ENCODE measurements at regions not wholly inside any gene's neighbourhood (a gene's known extent, or its start where the extent isn't known, plus 50 kb on each side); places are given as distances from the start of the nearest gene placed in this dataset.

GRCh38 chrX:16222151-16222550 lies 54.9 kb downstream of the MAGEB17 start:
- Histone ChIP-seq H3K27ac (no peak overlapping the region), H3K4me1 (ENCODE audit: control insufficient read depth in 1 of 2, low read depth in 2 of 2) (no peaks in the 10 kb centered on the region), H3K9me3 (no peaks in the 10 kb centered on the region), H3K4me3 (no peak overlapping the region), H3K27me3 (replicated peaks; ENCODE audit: insufficient read depth) (no peaks in the 10 kb centered on the region), H3K36me3 (no peaks in the 10 kb centered on the region)
- TF ChIP-seq CTCF (IDR thresholded peaks at IDR 0.05) = no peak
- DNase-seq (ENCODE audit: low spot score) (no peak), ATAC-seq (ENCODE audit: insufficient number of reproducible peaks, low FRiP score, low read depth) (no peak)

GRCh38 chrX:16223385-16223784 lies 56.1 kb downstream of the MAGEB17 start:
- ATAC-seq (ENCODE audit: insufficient number of reproducible peaks, low FRiP score, low read depth) (no peak), DNase-seq (ENCODE audit: low spot score) (no peak)
- H3K36me3 ChIP-seq = no peaks in the 10 kb centered on the region
- no peak overlapping the region for H3K27ac ChIP-seq
- no peak for TF ChIP-seq CTCF (IDR thresholded peaks at IDR 0.05)
- H3K4me1 ChIP-seq (ENCODE audit: control insufficient read depth in 1 of 2, low read depth in 2 of 2) = no peaks in the 10 kb centered on the region
- H3K4me3 ChIP-seq = no peak overlapping the region
- H3K27me3 ChIP-seq (replicated peaks; ENCODE audit: insufficient read depth) = no peaks in the 10 kb centered on the region
- no peaks in the 10 kb centered on the region for H3K9me3 ChIP-seq

GRCh38 chrX:16239211-16239610 lies 71.9 kb downstream of the MAGEB17 start:
- no peaks in the 10 kb centered on the region for H3K9me3 ChIP-seq
- ATAC-seq (ENCODE audit: insufficient number of reproducible peaks, low FRiP score, low read depth) = no peak
- H3K27ac ChIP-seq = no peak overlapping the region
- no peaks in the 10 kb centered on the region for H3K4me1 ChIP-seq (ENCODE audit: control insufficient read depth in 1 of 2, low read depth in 2 of 2)
- no peak for DNase-seq (ENCODE audit: low spot score)
- H3K27me3 ChIP-seq (replicated peaks; ENCODE audit: insufficient read depth) = no peaks in the 10 kb centered on the region
- no peak overlapping the region for H3K4me3 ChIP-seq
- H3K36me3 ChIP-seq = no peaks in the 10 kb centered on the region
- TF ChIP-seq CTCF (IDR thresholded peaks at IDR 0.05) = no peak

- no peak for TF ChIP-seq CTCF (IDR thresholded peaks at IDR 0.05)
- Histone ChIP-seq H3K9me3 (no peaks in the 10 kb centered on the region), H3K36me3 (no peaks in the 10 kb centered on the region), H3K4me1 (ENCODE audit: control insufficient read depth in 1 of 2, low read depth in 2 of 2) (no peaks in the 10 kb centered on the region), H3K27me3 (replicated peaks; ENCODE audit: insufficient read depth) (no peaks in the 10 kb centered on the region), H3K27ac (no peak overlapping the region), H3K4me3 (no peak overlapping the region)
- ATAC-seq (ENCODE audit: insufficient number of reproducible peaks, low FRiP score, low read depth) = no peak
- DNase-seq (ENCODE audit: low spot score) = no peak
Observed at GRCh38 chrX:16240231-16240905, 73.1 kb downstream of the MAGEB17 start.

- H3K27ac ChIP-seq = no peak overlapping the region
- H3K9me3 ChIP-seq = no peaks in the 10 kb centered on the region
- no peaks in the 10 kb centered on the region for H3K4me1 ChIP-seq (ENCODE audit: control insufficient read depth in 1 of 2, low read depth in 2 of 2)
- no peak for TF ChIP-seq CTCF (IDR thresholded peaks at IDR 0.05)
- ATAC-seq (ENCODE audit: insufficient number of reproducible peaks, low FRiP score, low read depth) (no peak), DNase-seq (ENCODE audit: low spot score) (no peak)
- no peaks in the 10 kb centered on the region for H3K36me3 ChIP-seq
- no peaks in the 10 kb centered on the region for H3K27me3 ChIP-seq (replicated peaks; ENCODE audit: insufficient read depth)
- H3K4me3 ChIP-seq = no peak overlapping the region
Observed at GRCh38 chrX:16240968-16241367, 73.7 kb downstream of the MAGEB17 start.
